GM21526 (cell line): ENCODE measurements at regions not wholly inside any gene's neighbourhood (a gene's known extent, or its start where the extent isn't known, plus 50 kb on each side); places are given as distances from the start of the nearest gene placed in this dataset.

Experiments
- ATAC-seq: cut with Tn5 transposase; IDR thresholded peaks from one replicate; pipeline ENCODE4 v1.9.1; 2021; ENCODE audit warnings: moderate library complexity; ENCODE audit not compliant: unreplicated experiment, low FRiP score

DNA sequence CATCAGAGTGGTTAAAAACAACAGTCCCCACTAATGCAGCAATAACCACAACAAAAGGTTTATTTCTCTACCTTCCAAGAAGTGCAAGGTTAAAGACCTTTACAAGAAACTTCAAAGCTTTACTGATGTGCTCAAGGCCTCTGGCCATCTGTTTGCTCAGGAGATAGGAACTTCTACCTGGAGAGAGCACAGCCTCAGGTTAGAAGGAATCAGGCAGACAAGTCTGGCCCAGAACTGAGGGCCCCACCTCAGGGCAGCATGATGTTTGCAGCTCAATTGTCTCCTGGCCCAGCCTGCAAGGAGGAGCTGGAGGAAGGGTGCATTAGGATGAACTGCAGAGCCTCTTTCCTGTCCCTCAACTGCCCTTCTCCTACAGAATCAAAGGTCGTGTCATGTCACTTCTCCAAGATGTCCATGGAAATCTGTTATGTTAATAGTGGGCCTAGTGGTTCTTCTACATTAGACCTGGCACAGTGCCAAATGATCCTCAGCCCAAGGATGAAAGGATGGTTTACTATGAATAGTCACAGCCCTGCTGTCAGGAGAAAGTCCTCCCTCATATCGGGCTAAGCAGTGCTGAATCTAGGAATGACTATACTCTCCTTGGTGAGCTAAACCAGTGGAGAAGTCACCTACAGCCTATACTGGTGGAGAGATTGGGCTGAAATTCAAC, 98.9 kb upstream of the NTRK2 start:
- no peak for ATAC-seq

DNA sequence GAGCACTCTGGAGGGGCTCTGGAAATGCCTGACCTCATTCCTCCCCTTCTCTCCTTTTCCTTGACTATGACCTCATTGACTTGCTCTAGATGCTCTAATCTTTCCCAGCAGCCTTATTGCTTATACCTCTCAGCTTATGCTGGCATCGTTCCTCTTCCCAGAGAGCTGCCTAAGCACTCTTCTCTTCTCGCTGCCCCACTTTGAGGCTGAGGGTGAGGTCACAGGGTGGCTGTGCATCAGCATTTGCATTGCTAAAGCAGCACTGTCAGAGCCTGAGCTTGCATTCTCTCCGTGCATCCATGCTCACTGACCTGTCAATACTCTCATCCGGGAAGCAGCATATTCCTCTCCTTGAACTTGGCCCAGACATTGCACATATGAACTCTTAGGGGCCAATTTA, 96.4 kb upstream of the NTRK2 start:
- ATAC-seq, result no peak

DNA sequence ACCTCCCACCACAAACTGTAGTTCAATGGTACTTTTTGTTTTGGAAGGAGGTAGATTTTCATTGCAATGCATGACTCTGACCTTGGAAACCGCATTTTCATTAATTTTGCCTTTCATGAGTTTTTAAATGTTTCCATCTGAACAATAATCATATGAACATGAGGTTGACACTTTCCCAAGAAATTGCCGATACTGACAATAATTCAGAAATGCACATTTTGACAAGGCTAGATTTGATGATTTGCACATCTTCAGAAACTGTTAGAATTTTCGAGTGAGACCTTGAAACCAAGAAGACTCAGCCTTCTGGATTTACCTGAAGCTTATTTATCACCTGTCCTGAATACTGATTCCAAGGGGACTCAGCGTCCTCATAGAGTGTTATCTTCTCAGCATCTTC, 93.8 kb upstream of the NTRK2 start:
- no peak for ATAC-seq

DNA sequence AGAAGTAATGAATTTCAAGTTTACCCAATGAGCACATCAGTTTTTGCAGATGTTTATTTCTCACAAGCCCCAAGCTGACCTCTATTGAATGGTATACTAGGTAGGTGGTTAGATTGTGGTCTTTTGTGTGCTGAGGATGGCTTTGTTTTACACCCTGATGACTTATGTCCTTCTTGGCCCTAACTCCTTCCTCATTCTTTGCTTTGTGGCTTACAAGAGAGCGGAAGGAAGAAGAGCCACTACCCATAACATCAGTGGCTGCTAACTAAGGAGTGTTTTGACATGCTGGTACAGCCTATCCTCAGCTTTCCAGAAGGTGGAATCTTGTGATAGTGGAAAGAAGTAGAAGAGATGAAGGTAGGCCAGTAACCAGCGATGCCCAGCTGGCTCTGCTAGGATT, 85.7 kb upstream of the NTRK2 start:
- no peak for ATAC-seq

DNA sequence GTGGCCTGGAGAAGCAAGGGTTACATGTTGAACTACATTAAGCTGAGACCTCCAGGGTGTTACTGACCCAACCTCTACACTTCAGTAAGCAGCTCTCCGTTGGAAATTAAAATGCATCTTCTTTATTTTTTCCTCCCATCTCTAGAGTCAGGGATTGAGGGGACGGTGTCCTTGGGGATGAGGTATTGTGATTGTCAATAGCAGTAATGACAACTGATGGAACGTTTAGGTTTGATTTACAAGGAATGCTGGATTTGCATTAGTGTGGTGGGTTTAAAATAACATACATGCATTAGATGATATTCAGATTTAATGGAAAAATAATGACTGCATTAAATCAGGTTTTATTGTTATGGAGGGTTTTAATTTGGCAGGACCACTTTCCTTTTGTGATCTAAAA, 82.9 kb upstream of the NTRK2 start:
- no peak for ATAC-seq

DNA sequence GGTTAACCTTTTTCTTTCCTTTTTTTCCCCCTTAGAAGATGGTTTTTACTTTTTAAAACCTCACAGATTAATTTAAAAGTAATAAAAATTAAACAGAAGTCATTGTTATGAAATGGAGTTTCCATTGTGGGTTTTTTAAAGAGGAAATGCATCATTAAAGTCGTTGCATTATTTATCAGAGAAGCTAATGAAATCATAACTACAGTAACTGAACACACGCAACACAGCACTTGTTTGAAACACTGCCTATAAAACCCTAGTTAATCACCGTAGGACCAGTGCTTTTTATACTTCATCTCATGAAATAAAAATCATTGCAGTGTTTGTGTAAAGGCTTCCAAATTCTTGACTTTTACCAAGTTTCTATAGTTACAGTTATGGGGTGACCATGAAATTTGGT, 82.4 kb upstream of the NTRK2 start:
- ATAC-seq, result no peak

DNA sequence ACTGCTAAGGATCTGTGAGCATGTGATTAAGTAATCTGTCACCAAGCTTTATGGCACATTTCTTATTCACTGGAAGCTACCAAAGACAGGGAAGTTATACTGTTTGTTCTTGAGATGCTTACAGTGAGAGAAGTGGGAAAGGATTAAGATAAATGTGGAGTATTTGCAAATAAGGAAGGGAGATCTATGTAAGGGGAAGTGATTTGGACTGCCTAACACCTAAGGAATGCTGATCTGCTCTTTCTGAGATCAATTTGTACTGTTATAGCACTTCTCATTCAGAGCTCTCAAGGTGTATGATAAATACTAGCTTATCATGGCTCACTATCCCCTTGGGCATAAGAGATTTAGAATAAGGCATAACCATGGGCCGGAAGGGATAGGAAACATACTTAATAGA, 80.0 kb upstream of the NTRK2 start:
- no peak for ATAC-seq

DNA sequence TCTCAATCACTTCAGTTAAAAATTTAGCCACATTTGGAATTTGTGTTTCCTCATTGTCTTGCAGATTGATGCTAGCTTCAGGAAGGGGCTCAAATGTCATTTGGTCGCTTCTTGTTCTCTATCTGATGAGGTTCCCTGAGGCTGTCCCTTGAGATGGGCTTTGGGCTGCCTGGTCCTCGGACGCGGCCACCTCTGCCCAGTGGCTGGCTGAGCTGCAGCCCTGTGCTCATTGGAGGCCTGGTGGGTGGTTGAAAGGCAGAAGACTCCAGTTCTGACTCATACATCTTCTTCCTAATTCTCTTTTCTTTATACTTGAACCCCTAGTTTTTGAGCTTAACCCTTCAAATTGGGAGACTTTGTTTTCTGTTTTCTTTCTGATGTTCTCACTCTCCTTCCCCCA, 78.8 kb upstream of the NTRK2 start:
- ATAC-seq, result no peak

DNA sequence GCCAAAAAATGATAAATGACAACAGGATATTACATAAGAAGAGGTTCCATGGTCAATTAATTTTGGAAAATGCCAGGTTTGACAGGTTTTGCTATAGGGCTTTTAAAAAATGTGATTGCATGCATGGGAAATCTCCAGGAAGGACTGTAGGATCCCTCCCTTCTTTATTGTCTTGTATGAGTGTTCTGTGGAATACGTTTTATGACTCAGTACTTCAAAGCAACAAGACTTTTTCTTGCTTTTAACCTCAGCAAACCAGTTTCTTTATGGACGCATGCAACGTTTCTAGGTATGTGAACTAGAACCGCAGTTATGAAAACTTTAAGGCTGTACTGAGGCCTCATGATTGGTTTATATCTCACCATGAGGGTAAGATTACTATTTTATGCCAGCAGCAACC, 76.6 kb upstream of the NTRK2 start:
- no peak for ATAC-seq

DNA sequence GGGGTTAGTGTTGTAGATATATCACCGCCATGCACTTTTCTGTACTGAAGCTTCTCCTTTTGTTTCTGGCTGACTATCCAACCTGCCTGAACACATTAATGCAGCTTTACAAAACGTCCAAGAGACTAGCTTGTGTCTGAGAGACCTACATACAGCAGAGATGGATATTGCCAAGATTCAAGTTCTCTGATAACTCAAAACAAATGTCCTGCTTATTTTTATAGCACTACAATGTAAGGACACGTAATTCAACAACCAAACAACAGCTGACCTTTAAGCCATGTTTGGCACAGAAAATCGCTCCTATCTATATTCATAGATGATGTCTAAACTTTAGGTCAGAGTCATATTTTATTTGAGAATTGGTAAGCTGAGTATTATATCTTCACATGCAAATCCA, 76.2 kb upstream of the NTRK2 start:
- no peak for ATAC-seq

DNA sequence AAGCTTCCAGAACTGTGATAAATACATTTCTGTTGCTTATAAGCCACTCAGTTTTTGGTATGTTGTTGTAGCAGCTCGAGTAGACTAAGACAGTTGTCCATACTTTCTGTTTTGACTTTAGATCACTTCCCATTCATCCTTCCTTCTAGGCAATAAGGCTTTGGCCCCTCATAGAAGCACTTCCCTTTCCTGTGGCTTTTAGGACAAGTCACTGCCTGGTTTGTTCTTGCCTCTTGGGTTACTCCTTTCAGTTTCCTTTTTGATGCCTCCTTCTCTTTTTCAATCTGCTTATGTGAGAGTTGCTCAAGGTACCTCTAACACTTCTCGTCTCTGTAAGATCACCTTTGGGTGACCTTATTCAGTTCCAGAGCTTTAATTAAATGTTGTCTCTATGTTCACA, 72.4 kb upstream of the NTRK2 start:
- ATAC-seq, result peak; percentile 99

DNA sequence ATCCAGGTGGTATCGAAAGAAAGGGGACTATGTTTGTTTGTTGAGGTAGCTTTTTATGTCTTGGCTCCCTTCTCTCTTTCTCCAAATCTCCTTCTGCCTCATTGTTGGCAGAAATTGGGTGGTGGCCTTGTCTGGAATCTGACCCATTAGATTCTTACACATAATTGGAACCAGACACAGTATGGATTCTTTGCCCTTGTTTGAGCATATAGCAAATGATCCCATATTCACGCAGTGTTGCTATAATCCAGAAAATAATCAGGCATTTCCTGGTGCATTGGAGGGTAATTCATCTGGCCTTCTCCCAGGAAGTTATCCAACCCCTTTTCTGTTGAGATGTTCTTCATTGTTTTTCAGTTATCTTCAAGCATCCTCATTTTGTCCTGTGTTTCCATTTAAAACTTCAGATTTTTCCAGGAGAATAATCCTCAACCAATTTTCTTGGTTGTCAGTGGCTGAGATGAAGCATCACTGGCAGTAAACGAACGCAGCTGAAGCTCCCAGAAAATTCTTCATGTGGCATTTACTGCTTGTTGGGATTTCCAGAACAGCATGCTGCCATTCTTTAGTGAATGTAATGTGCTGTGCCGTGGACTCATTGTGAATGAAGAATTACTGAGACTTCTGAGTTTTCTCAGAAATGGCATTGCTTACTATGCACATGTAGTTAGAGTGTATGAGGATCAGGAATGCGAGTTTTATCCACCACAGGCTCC, 70.5 kb upstream of the NTRK2 start:
- no peak for ATAC-seq

DNA sequence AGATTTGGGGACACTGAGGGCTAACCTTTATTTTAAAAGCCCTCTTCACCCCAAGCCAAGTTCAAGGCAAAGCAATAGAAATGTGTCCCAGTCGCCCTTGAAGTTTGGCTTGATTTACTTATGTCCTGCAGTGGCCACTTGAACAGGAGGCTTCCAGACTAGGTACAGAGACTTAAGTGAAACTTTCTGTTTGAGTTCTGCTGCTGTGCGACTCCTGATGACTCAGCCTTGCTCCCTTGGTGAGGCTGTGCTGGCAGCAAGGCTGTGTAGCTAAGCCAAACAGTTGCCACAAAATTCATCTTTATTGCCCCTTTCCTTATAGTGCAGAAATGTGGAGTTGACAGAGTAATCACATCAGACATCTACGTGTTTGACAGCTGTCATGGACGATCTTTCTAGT, 68.8 kb upstream of the NTRK2 start:
- ATAC-seq, result no peak

DNA sequence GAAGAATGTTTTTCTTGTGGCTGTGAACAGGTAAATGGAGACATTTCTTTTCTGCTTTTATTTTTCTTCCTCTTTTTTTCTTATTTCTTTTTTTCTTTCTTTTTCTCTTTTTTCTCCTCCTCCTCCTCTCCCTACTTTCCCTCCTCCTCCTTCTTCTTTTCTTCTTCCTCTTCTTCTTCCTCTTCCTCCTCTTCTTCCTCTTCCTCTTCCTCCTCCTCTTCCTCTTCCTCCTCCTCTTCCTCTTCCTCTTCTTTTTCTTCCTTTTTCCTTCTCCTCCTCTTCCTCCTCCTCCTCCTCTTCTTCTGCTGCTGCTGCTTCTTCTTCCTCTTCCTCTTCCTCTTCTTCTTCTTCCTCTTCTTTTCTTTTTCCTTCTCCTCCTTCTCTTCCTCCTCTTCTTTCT, 65.3 kb upstream of the NTRK2 start:
- ATAC-seq, result no peak

DNA sequence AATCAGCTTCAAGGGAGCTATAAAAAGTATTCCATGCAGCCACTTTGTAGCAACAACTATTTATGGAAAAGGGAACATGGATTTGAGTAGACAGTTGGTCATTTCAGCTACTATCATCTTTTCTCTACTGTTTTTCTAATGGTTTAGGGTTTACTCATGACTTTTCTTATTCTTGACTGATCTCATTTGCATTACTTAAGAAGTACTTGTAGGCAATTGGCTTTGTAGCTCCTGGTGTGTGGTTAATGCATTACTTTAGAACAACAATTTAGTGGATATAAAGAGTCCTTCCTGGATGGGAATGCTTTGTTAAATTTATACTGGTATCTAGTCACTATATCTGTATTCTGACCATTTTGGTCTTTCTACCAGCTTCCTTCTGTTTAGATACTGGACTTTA, 59.8 kb upstream of the NTRK2 start:
- ATAC-seq, result no peak

DNA sequence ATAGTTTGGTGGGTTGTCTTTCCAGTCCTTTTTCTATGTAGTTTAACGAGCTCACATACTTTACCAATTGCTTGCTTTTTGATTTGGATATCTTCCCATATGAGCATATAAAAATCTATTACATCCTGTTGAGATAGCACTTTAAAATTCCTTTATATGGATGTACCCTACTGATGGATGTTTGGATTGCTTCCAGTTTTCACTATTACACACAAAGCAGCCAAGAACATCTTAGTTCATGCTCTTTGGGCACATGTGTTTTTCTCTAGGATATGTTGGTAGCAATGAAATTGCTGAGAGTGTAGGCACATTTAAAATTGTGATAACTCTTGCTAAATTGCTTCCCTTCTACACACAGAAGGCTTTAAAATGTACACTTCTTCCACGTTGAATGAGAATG, 56.1 kb upstream of the NTRK2 start:
- no peak for ATAC-seq

DNA sequence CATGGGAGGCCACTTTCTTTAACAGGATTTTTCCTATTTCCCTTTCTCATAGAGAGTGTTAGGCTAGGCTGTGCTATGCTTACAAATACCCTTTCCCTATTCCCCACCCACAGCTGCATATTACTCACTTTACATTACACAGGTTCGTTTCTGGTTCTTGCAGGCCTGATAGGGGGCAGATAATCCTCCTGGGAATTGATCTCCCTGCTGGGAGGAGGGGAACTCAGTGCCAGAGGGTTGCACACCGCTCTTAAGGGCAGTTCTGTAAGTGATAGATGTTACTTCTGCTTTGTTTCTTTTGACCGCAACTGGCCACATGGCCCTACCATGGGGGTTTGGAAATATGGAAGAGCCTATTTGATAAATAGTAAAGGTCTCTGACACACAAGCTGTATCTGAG, 54.0 kb upstream of the NTRK2 start:
- no peak for ATAC-seq

DNA sequence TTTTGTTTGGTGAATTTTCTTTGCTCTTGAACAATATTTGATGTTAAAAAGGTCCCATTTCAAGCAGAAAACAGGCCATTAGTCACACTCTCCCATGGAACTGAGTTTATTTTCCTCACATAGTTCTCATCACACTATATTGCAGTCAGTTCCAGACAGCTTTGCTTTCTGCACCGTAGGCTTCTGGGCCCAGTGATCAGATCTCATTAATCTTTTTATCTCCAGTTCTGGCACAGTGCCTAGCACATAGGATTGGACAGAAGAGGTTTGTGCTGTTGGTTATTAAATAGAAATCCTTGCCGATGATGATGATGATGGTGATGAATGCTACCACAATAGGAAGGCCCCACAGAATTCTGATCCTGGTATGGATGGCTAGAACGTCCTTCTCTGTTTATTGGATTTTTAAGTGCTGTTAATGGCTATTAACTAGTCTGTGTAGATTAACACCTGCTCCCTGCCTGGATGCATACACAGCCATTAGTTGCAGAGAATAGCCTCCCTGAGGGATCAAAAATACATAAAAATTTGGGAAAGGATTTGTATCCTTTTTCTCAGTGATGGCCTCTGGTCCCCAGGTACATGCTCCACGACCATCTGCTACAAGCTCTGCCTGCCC, 52.0 kb upstream of the NTRK2 start:
- ATAC-seq, result no peak
